Suprapubic skin (tissue), 3 donors: ENCODE measurements at regions not wholly inside any gene's neighbourhood (a gene's known extent, or its start where the extent isn't known, plus 50 kb on each side); places are given as distances from the start of the nearest gene placed in this dataset.

ENCODE experiments used
- EP300 ChIP-seq: sonication (generic); formaldehyde crosslinking; IDR thresholded peaks from one replicate; pipeline ENCODE4 v1.6.1; 2017; ENCODE audit warnings: antibody characterized with exemption
- POLR2A ChIP-seq, 2 donors: fragments of 450-650 bp; IDR thresholded peaks; one replicate each; pipeline ENCODE4 v1.6.1; 2017; ENCODE audit warnings: antibody characterized with exemption in 2 of 2, mild to moderate bottlenecking in 2 of 2, moderate library complexity in 2 of 2
- TF ChIP-seq, protein P1 (sequence below), 2 donors: fragments of 200-600 bp in 1 of 2; fragments of 450-650 bp in 1 of 2; sonication (generic) in 1 of 2; IDR thresholded peaks; one replicate each; pipeline ENCODE4 v1.5.1; 2016 to 2019; ENCODE audit warnings: antibody characterized with exemption in 2 of 2, mild to moderate bottlenecking in 1 of 2, moderate library complexity in 1 of 2

DNA sequence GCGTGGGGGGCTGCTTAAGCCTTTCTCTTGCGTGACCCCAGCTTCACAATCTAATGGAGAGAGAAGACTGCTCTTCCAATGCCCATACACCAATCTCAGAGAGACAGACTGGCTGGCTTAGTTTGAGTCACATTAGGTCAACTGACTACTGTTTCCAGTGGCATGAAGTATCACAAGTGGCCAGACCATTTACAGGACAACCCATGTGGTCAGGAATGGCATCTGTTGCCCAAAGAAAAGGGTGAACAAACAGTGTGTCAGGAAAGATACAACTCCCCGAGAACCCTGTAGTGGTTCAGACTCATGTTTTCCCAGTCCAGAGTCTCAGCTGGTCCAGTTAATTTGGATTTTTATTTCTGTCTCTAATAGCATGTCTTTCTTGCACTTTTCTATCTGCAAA is 177.4 kb upstream of the IL12B start:
- TF ChIP-seq, protein P1, sequence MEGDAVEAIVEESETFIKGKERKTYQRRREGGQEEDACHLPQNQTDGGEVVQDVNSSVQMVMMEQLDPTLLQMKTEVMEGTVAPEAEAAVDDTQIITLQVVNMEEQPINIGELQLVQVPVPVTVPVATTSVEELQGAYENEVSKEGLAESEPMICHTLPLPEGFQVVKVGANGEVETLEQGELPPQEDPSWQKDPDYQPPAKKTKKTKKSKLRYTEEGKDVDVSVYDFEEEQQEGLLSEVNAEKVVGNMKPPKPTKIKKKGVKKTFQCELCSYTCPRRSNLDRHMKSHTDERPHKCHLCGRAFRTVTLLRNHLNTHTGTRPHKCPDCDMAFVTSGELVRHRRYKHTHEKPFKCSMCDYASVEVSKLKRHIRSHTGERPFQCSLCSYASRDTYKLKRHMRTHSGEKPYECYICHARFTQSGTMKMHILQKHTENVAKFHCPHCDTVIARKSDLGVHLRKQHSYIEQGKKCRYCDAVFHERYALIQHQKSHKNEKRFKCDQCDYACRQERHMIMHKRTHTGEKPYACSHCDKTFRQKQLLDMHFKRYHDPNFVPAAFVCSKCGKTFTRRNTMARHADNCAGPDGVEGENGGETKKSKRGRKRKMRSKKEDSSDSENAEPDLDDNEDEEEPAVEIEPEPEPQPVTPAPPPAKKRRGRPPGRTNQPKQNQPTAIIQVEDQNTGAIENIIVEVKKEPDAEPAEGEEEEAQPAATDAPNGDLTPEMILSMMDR (IDR thresholded peaks at IDR 0.05): no peak
- TF ChIP-seq EP300: no peak
- no peak for TF ChIP-seq POLR2A (IDR thresholded peaks at IDR 0.05)
